Endothelial cell of umbilical vein (primary cell): ENCODE measurements at regions not wholly inside any gene's neighbourhood (a gene's known extent, or its start where the extent isn't known, plus 50 kb on each side); places are given as distances from the start of the nearest gene placed in this dataset.

Source experiments
- BruUV-seq: library from RNA; stranded (reverse); fragments of 400-500 nt; replicated peaks from 2 replicates; lab custom pipeline; 2021; lab: Mats Ljungman, UMichigan
- CTCF ChIA-PET: fragments of 300-600, 350-600 bp; sonication (Branson Sonifier 250); formaldehyde crosslinking; loops from one replicate; lab custom pipeline; 2021; ENCODE audit warnings: antibody characterized with exemption, inconsistent platforms; lab: Charles Lee
- POLR2A ChIA-PET: fragments of 300-600, 350-600 bp; sonication (Branson Sonifier 250); formaldehyde crosslinking; loops from one replicate; lab custom pipeline; 2021; ENCODE audit warnings: antibody characterized with exemption, inconsistent platforms; lab: Charles Lee
- DNase-seq: peaks from one replicate; pipeline ENCODE4 v3.0.0-alpha.2; 2011; ENCODE audit warnings: low read depth, low spot score
- FAIRE-seq: peaks from 2 replicates; lab custom pipeline; 2011; peaks lifted over from hg19 to GRCh38; lab: Jason Lieb, UNC
- H2AFZ ChIP-seq: 2 replicates; pipeline ENCODE4 v1.6.0; 2012; ENCODE audit warnings: low read depth, low read length, control low read depth, inconsistent platforms
- H3K27ac ChIP-seq: 2 replicates; pipeline ENCODE4 v1.5.1; 2011; ENCODE audit warnings: low read depth, mild to moderate bottlenecking, control low read depth, low read length, moderate library complexity; ENCODE audit not compliant: insufficient read depth
- H3K27me3 ChIP-seq, 2 experiments: 2 replicates each; pipeline versions ENCODE4 v1.6.0 to v1.6.1; 2011; ENCODE audit warnings: low read length in 2 of 2, mixed read lengths in 1 of 2; ENCODE audit not compliant: control insufficient read depth in 2 of 2, insufficient read depth in 2 of 2
- H3K36me3 ChIP-seq, 2 experiments: 2 replicates in 1 of 2; 3 replicates in 1 of 2; pipeline ENCODE4 v1.5.1; 2011; ENCODE audit warnings: low read length in 2 of 2, mild to moderate bottlenecking in 1 of 2, moderate library complexity in 1 of 2; ENCODE audit not compliant: control insufficient read depth in 2 of 2, insufficient read depth in 2 of 2; ENCODE audit errors: extremely low read depth in 1 of 2
- H3K4me1 ChIP-seq: 3 replicates; pipeline ENCODE4 v1.5.1; 2011; ENCODE audit warnings: mild to moderate bottlenecking, low read length; ENCODE audit not compliant: control insufficient read depth, insufficient read depth; ENCODE audit errors: extremely low read depth
- H3K4me2 ChIP-seq: 2 replicates; pipeline ENCODE4 v1.6.1; 2011; ENCODE audit warnings: low read length, control low read depth, mixed read lengths; ENCODE audit not compliant: insufficient read depth
- H3K4me3 ChIP-seq, 3 experiments: fragments of 200-600 bp in 1 of 3; sonication (generic), shearing (Covaris generic) in 1 of 3; replicated peaks in 1 of 3; 2 replicates each; pipeline ENCODE4 v1.5.1; 2011 to 2016; ENCODE audit warnings: control low read depth in 3 of 3, low read length in 3 of 3, mild to moderate bottlenecking in 2 of 3, inconsistent platforms in 1 of 3, low read depth in 1 of 3, moderate library complexity in 1 of 3; ENCODE audit not compliant: insufficient read depth in 1 of 3
- H3K79me2 ChIP-seq: 2 replicates; pipeline ENCODE4 v1.6.0; 2012; ENCODE audit warnings: low read length, inconsistent platforms; ENCODE audit not compliant: control insufficient read depth, insufficient read depth
- H3K9ac ChIP-seq: replicated peaks from 2 replicates; pipeline ENCODE3; 2011; ENCODE audit warnings: low read length, control low read depth; ENCODE audit not compliant: insufficient read depth; ENCODE audit errors: extremely low read depth
- H3K9me1 ChIP-seq: replicated peaks from 3 replicates; pipeline ENCODE4 v1.6.0; 2011; ENCODE audit warnings: mild to moderate bottlenecking, low read length; ENCODE audit not compliant: control insufficient read depth, insufficient read depth; ENCODE audit errors: extremely low read depth
- H3K9me3 ChIP-seq: replicated peaks from 2 replicates; pipeline ENCODE4 v1.5.1; 2012; ENCODE audit warnings: low read length, inconsistent platforms; ENCODE audit not compliant: control insufficient read depth, insufficient read depth
- H4K20me1 ChIP-seq: replicated peaks from 2 replicates; pipeline ENCODE3; 2011; ENCODE audit warnings: mild to moderate bottlenecking, low read length; ENCODE audit not compliant: control insufficient read depth, insufficient read depth; ENCODE audit errors: extremely low read depth
- CTCF ChIP-seq, 2 donors: IDR thresholded peaks; 1 replicate in 1 of 2; 2 replicates in 1 of 2; pipeline ENCODE4 v1.5.1; 2011; ENCODE audit warnings: low read length in 2 of 2, mild to moderate bottlenecking in 2 of 2, moderate library complexity in 2 of 2, control low read depth in 1 of 2, inconsistent platforms in 1 of 2, low read depth in 1 of 2; ENCODE audit not compliant: insufficient read depth in 1 of 2; ENCODE audit errors: extremely low read depth in 1 of 2
- EZH2 ChIP-seq: IDR thresholded peaks from 2 replicates; pipeline ENCODE4 v1.6.1; 2012; ENCODE audit warnings: borderline replicate concordance, low read depth, mild to moderate bottlenecking, moderate library complexity, low read length, inconsistent platforms; ENCODE audit not compliant: severe bottlenecking
- FOS ChIP-seq: IDR thresholded peaks from 2 replicates; pipeline ENCODE4 v1.6.1; 2011; ENCODE audit warnings: mild to moderate bottlenecking, low read length, moderate library complexity, borderline replicate concordance; ENCODE audit not compliant: insufficient read depth
- GATA2 ChIP-seq: IDR thresholded peaks from 2 replicates; pipeline ENCODE4 v1.7.0; 2011; ENCODE audit warnings: low read depth, mild to moderate bottlenecking, moderate library complexity, mixed read lengths, low read length; ENCODE audit not compliant: insufficient read length, insufficient read depth
- JUN ChIP-seq: IDR thresholded peaks from 2 replicates; pipeline ENCODE4 v1.6.1; 2011; ENCODE audit warnings: borderline replicate concordance, low read depth; ENCODE audit not compliant: insufficient read length, insufficient read depth
- MAX ChIP-seq: IDR thresholded peaks from 2 replicates; pipeline ENCODE4 v1.6.1; 2011; ENCODE audit not compliant: insufficient read depth, insufficient read length
- MYC ChIP-seq: IDR thresholded peaks from one replicate; pipeline ENCODE4 v1.6.1; 2011; ENCODE audit warnings: mild to moderate bottlenecking, low read depth, low read length
- POLR2A ChIP-seq: IDR thresholded peaks from 2 replicates; pipeline ENCODE4 v1.6.1; 2012; ENCODE audit warnings: low read depth, mild to moderate bottlenecking, control low read depth, low read length
- POLR2AphosphoS5 ChIP-seq: IDR thresholded peaks from 2 replicates; pipeline ENCODE4 v1.6.1; 2012; ENCODE audit warnings: low read depth, mild to moderate bottlenecking, control low read depth, low read length, moderate library complexity; ENCODE audit not compliant: insufficient read depth
- dilution Hi-C: fragments of 300-500 bp; cut with MboI; formaldehyde crosslinking; loops from one replicate; pipeline ENCODE4 v1.15.0; 2019; ENCODE audit warnings: low sequenced_read_pairs; ENCODE audit not compliant: extremely low pct_ligation_motif_present
- intact Hi-C: fragments of 100-400 bp; cut with micrococcal nuclease; formaldehyde crosslinking; loops from one replicate; pipeline ENCODE4 v1.10.0; 2022

GRCh38 chr12:47442310-47442709 is 263.5 kb downstream of the RPAP3 start:
- H3K27ac ChIP-seq: no peak overlapping the region
- H2AFZ ChIP-seq: no peak overlapping the region
- dilution Hi-C loops (no loop called here), intact Hi-C loops (no loop called here)
- POLR2A ChIA-PET: no interaction called here
- H4K20me1 ChIP-seq: no peaks in the 10 kb centered on the region
- H3K9me1 ChIP-seq: no peaks in the 10 kb centered on the region
- CTCF ChIA-PET: no interaction called here
- H3K36me3 ChIP-seq: no peaks in the 10 kb centered on the region
- DNase-seq: no peak
- no peak overlapping the region for H3K4me2 ChIP-seq
- H3K27me3 ChIP-seq: no peaks in the 10 kb centered on the region
- H3K9ac ChIP-seq: no peak overlapping the region
- no peaks in the 10 kb centered on the region for H3K9me3 ChIP-seq
- no peaks in the 10 kb centered on the region for H3K4me1 ChIP-seq
- BruUV-seq: no TSS peak
- no peak for TF ChIP-seq GATA2
- TF ChIP-seq MAX: no peak
- no peak for TF ChIP-seq FOS
- no peak for FAIRE-seq
- H3K4me3 ChIP-seq: no peak overlapping the region
- no peaks in the 10 kb centered on the region for H3K79me2 ChIP-seq

GRCh38 chr12:47441490-47441889 is 264.3 kb downstream of the RPAP3 start:
- no TSS peak for BruUV-seq
- FAIRE-seq: no peak
- Histone ChIP-seq H3K9me1 (no peaks in the 10 kb centered on the region), H3K79me2 (no peaks in the 10 kb centered on the region), H3K36me3 (no peaks in the 10 kb centered on the region), H3K4me1 (no peaks in the 10 kb centered on the region), H3K9me3 (no peaks in the 10 kb centered on the region), H2AFZ (no peak overlapping the region), H3K27me3 (no peaks in the 10 kb centered on the region), H3K9ac (no peak overlapping the region), H3K4me3 (no peak overlapping the region), H4K20me1 (no peaks in the 10 kb centered on the region), H3K4me2 (no peak overlapping the region), H3K27ac (no peak overlapping the region)
- no peak for TF ChIP-seq MAX
- TF ChIP-seq FOS: no peak
- no peak for TF ChIP-seq GATA2
- no peak for TF ChIP-seq POLR2AphosphoS5
- TF ChIP-seq POLR2A: no peak
- TF ChIP-seq JUN: no peak
- no peak for TF ChIP-seq EZH2
- no peak for TF ChIP-seq MYC
- no peak for TF ChIP-seq CTCF (IDR thresholded peaks at IDR 0.05; ENCODE audit: extremely low read depth in 1 of 2, insufficient read depth in 1 of 2, low read depth in 1 of 2, low read length in 2 of 2)
- ChIA-PET POLR2A (no interaction called here), CTCF (no interaction called here)
- dilution Hi-C loops: no loop called here
- DNase-seq: no peak
- intact Hi-C loops: no loop called here
